Activated CD4-positive, alpha-beta T cell treated with anti-CD3 and anti-CD28 coated beads, Interleukin-2, amount 50 U/mL, for 1 hour (primary cell): ENCODE measurements at regions not wholly inside any gene's neighbourhood (a gene's known extent, or its start where the extent isn't known, plus 50 kb on each side); places are given as distances from the start of the nearest gene placed in this dataset.
"Not testable (repeated sequence)": the region's sequence is repeated elsewhere in the genome, so short reads cannot be mapped to it uniquely, and the experiment has no call there.

Experiments used
- DNase-seq: peaks from one replicate; pipeline ENCODE4 v3.0.0-alpha.2; 2020

- DNase-seq = no peak
Measured at GRCh38 chr3:82001276-82001923, 240.0 kb upstream of the GBE1 start.

DNA sequence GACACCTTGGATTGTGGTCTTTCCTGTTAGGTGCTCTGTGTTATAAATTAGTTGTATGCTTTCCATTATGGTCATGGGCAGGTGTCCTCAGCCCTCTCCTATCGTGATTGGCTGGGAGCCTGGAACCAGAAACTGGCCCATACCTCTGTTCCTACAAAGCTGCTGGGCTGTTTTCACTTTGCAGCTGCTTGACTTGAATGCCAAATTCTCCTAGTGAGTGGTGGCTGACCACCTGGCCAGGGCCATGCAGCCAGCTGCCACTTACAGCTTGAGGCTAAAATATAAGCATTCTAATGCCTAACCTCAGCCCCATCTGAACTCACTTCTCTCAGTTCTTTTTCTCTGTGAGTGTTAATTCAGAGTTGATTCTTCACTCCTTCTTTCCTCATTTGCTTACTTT lies 239.3 kb upstream of the GBE1 start:
- DNase-seq = no peak

GRCh38 chr3:82000350-82000749 lies 238.9 kb upstream of the GBE1 start:
- DNase-seq = no peak

DNA sequence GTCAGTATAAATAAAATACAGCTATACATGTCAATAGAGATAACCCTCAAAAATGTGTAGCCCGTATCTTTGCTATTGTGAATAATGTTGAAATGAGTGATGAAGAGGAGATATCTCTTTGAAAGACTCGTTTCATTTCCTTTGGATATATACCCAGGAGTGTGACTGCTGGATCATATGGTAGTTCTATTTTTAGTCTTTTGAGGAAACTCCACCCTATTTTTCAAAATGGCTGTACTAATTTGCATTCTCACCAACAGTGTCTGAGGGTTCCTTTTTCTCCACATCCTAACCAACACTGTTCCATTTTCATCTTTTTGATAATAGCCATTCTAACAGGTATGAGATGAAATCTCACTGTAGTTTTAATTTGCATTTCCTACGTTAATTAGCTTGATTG lies 237.5 kb upstream of the GBE1 start:
- DNase-seq = no peak

DNA sequence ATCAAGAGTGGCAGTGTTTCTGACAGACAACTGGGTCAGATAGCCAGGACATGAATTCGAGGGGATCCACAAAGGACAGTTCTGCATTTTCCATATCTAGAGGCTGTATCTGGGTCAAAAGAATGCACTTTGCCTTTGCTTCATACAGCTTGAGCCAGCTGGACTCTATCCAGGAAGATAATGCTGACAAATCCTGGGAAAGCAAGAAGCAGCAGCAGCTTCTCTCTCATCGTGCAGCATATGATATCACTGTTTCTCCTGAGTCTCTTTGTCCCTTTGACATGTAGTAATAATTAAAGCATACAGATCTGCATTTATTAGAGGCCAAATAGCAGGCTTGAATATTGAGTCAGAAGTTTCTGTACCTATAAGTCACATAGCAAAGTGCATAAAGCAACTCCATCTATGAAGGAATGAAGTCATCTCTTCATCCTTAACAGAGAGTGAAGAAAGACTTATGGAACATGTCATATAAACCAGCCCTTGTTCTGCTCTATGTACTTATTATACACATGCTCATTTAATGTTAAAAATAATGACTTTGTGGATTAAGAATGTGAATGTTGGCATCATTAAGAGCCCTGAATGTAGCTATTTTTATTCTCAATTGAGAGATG lies 236.8 kb upstream of the GBE1 start:
- no peak for DNase-seq

DNA sequence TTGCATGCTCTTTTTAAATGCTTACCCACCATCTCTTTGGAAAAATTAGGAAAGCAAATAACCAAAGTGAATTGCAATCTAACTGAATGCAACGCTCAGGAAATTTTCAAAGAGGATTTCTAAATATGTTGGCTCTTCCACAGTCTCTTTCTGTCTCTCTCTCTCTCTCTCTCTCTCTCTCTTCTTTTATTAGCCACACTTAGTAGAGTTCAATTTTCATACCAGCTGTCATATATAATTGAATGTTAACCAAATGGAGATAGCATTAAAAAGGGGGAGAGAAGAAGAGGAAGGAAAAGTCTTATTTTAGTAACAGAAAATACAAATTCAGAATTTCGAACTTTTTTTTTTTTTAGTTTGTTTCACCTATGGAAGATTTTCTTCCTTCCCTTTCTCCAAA lies 235.9 kb upstream of the GBE1 start:
- no peak for DNase-seq

- no peak for DNase-seq
Measured at GRCh38 chr3:81995329-81995728, 233.9 kb upstream of the GBE1 start.

DNA sequence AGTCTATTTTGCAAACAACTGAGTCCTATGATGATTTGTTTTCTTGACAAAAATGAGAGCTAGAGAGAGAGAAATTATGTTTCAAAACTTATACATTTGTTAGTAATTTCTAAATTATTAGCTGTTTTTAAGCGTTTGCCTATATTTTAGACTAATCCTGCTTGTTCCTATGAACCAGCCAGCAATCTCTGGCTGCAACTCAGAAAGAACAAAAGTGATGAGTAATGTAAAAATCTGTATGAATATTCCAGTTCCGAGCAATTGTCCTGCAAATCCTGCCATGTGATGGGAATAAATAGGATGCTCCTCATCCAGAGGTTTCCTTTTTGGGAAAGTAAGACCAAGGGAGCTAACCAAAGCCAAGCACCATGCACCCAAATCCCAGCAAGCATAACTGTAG lies 228.3 kb upstream of the GBE1 start:
- no peak for DNase-seq

DNA sequence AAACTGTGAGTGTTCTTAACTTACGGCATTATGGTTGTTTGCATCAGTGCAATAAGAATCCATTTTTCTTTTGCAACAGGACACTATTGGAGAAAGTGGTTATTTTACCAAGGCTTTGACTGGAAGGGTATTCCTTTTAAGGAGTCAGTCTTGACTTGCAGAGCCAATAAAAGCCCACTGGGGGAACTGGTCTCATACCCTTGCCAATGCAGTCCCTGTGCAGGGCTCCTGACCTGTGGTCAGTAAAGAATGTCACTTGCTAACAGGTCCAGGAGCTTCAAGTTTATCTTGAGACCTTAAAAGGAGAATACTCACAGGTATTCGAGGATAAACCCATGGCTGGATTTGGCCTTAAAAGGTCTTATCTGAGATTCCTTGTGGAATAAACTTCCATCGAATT lies 227.8 kb upstream of the GBE1 start:
- DNase-seq = no peak

GRCh38 chr3:81987412-81987811 lies 226.0 kb upstream of the GBE1 start:
- DNase-seq = not testable (repeated sequence)

GRCh38 chr3:81985996-81986723 lies 224.7 kb upstream of the GBE1 start:
- no peak for DNase-seq

DNA sequence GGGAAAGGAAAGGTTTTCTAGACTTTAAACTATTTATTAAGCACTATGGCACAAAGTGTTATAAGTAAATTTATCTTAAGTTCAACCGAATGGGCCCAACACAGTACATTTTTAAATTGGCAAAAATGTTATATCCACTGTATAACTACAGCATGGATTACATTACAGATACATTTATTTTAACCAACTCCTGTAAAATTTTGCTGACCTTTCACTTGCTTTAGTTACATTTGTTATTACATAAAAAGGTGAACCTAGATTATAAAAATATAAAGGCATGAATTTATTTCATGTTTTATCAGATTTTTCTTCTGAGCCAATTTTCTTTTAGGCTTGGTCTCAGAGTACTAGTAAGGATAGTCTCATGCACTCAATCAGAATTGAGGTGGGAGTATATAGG lies 221.9 kb upstream of the GBE1 start:
- DNase-seq = no peak

DNA sequence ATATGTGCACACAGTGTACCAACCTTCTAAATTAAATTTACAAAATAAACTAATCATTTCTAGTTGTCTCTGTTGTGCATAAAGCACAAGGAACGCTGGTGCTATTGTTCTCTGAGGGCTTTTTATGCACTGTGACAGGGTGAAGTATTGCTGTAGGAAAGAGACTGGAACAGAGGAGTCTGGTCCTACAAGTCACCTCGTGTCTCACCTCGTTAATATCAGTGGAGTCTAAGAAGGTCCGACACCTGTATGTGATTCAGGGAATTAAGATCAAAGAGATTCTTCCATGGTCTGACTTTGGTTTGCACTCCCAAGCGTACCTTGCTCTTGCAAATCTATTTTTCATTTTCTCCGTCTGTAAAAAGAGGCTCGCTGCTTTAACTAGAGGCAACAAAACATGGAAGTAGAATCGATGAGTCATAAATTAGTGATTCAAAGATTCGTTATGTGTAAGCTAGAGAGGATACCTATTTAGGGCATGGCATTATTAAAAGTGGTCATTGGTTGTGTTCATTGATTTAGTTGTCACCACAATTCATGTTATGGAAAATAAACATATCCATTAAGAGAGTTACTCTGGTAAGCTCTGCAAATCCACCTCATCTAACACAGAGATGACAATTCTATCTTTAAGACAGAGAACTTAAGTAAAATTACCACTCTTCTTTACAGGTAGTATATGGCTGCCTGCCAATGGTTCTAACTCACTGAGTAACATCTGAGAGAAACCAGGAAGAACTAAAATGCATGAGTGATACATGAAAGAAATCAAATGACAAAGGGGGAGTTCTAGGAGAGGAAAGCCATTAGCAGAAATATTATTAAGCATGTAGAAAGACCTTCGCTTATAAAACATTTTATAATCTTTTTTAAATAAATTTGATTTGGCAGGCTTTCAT lies 219.4 kb upstream of the GBE1 start:
- no peak for DNase-seq

DNA sequence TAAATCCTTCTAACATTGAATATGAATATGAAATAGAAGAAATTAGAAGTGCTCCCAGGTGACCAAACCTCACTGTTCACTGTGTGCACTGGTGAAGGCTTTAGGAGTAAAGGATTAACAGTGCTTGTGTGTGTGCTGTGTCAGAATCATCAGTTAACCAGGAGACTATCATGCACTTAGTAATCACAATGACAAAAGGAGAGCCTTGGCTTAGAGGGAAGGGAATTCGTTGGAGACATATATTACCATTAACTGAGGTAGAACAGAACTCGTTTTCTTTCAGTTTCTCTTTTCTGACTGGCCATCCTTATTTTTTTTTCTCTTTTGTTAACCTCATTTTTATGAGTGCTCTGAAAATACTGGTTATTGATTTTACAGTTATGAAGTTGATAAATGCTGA lies 213.3 kb upstream of the GBE1 start:
- no peak for DNase-seq

GRCh38 chr3:81968658-81969057 lies 207.2 kb upstream of the GBE1 start:
- DNase-seq = no peak

DNA sequence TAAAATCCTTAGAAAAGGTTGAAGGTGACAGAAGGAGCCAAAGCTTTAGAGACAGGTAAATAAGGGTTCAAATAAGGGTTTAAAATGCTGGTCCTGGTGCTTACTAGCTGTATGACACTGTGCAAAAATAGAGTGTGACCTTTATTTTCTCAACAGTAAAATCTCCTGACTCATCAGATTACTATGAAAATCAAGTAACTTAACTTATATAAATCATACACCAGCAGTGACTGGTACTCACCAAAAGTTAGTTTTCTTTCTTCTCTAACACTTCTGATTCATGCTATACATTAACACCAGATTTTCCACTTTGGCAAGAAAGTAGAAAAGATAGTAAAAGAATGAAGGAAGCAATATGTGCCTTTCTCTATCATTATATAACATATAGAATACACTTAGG lies 205.9 kb upstream of the GBE1 start:
- DNase-seq = no peak

GRCh38 chr3:81965696-81966095 lies 204.3 kb upstream of the GBE1 start:
- no peak for DNase-seq

- no peak for DNase-seq
Measured at GRCh38 chr3:81962396-81962795, 201.0 kb upstream of the GBE1 start.

GRCh38 chr3:81958972-81959640 lies 197.7 kb upstream of the GBE1 start:
- DNase-seq = no peak

GRCh38 chr3:81955878-81956277 lies 194.4 kb upstream of the GBE1 start:
- DNase-seq = no peak

DNA sequence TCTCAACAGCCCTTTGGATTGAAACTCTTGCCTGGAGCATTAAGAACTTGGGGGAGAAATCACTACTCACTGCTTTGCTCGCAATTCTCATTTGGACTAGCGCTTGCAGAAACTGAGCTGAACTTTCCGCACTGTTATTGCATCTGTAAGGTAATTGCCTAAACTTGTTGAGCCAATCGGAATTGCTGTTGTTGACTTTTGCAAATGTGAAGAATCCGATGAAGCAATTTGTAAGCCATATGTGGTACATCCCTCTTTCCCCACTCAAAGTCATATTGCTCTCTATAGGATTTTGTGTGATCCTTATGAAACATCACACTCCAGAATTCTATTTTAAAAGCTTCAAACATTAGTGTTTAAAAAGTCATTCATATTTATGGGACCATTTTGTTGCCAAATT lies 191.7 kb upstream of the GBE1 start:
- DNase-seq = no peak

DNA sequence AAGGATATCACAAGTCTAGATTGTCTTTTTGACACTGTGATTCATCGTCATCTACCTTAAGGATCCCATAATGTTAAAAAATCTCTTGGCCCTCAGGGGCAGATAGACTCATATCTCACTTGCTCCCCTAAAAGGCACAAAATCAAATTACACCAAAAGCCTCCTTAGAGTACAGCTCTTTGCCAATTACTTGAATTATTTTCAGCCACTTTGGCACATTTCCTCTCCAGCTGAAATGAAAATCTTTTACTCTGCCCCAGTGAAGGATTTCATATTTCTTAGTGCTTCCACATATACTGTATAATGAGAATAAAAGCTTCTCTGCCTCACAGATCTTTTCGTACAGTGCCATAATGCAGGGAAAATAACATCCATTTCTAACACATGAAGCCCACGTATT lies 190.7 kb upstream of the GBE1 start:
- no peak for DNase-seq

DNA sequence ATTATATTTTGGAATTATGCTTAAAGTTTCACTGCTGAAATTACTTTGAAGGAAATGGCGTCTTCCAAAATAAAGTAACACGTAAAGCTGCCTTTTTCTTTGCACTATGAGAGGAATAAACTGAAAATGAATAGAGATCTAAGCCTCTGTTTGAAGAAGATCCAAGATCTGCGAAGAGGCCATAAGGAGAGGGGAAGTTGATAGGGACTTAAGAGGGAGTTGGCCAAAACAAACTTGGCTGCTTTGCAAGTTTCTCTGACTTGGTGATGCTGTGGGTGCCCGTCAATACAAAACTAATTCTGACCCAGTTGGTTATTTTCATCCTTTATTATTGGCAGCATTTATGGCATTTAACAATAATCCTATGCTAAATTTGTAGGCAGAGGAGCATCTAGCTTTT lies 190.2 kb upstream of the GBE1 start:
- no peak for DNase-seq
